HEK293 (cell line): ENCODE measurements at regions not wholly inside any gene's neighbourhood (a gene's known extent, or its start where the extent isn't known, plus 50 kb on each side); places are given as distances from the start of the nearest gene placed in this dataset.
A peak's percentile ranks its signal among the peaks of the same experiment; 100 is the strongest.

Source experiments
- BCL11A ChIP-seq: fragments of 450-650 bp; formaldehyde crosslinking; IDR thresholded peaks from 2 replicates; pipeline ENCODE4 v1.5.1; 2016; ENCODE audit warnings: low read depth, missing biosample characterization, missing genetic modification characterization
- BCL11B ChIP-seq: fragments of 450-650 bp; formaldehyde crosslinking; IDR thresholded peaks from 2 replicates; pipeline ENCODE4 v1.5.1; 2016; ENCODE audit warnings: low read depth, missing biosample characterization, missing genetic modification characterization
- KLF9 ChIP-seq: fragments of 450-650 bp; formaldehyde crosslinking; IDR thresholded peaks from 2 replicates; pipeline ENCODE4 v1.5.1; 2016; ENCODE audit warnings: missing biosample characterization, missing genetic modification characterization, low read depth
- PRDM2 ChIP-seq: fragments of 450-650 bp; formaldehyde crosslinking; IDR thresholded peaks from 2 replicates; pipeline ENCODE4 v1.5.1; 2016; ENCODE audit warnings: missing biosample characterization, missing genetic modification characterization, borderline replicate concordance
- RBAK ChIP-seq: fragments of 450-650 bp; formaldehyde crosslinking; IDR thresholded peaks from 2 replicates; pipeline ENCODE4 v1.5.1; 2016; ENCODE audit warnings: missing biosample characterization, missing genetic modification characterization
- SETDB1 ChIP-seq: IDR thresholded peaks from one replicate; pipeline ENCODE4 v1.6.1; 2017; ENCODE audit warnings: mild to moderate bottlenecking, low read length, moderate library complexity, mixed read lengths; ENCODE audit not compliant: insufficient read length
- SP3 ChIP-seq: fragments of 450-650 bp; formaldehyde crosslinking; IDR thresholded peaks from 2 replicates; pipeline ENCODE4 v1.5.1; 2016; ENCODE audit warnings: missing biosample characterization, missing genetic modification characterization
- TSHZ1 ChIP-seq: fragments of 450-650 bp; formaldehyde crosslinking; IDR thresholded peaks from 2 replicates; pipeline ENCODE4 v1.5.1; 2016; ENCODE audit warnings: missing biosample characterization, missing genetic modification characterization, borderline replicate concordance
- ZBTB1 ChIP-seq: fragments of 450-650 bp; formaldehyde crosslinking; IDR thresholded peaks from 2 replicates; pipeline ENCODE4 v1.5.1; 2016; ENCODE audit warnings: missing biosample characterization, missing genetic modification characterization
- ZBTB17 ChIP-seq: fragments of 450-650 bp; formaldehyde crosslinking; IDR thresholded peaks from 2 replicates; pipeline ENCODE4 v1.5.1; 2016; ENCODE audit warnings: missing biosample characterization, missing genetic modification characterization
- ZBTB20 ChIP-seq: fragments of 450-650 bp; formaldehyde crosslinking; IDR thresholded peaks from 2 replicates; pipeline ENCODE4 v1.5.1; 2016; ENCODE audit warnings: missing biosample characterization, missing genetic modification characterization
- ZBTB8A ChIP-seq: fragments of 450-650 bp; formaldehyde crosslinking; IDR thresholded peaks from 2 replicates; pipeline ENCODE4 v1.5.1; 2016; ENCODE audit warnings: missing biosample characterization, missing genetic modification characterization
- ZFHX2 ChIP-seq: fragments of 450-650 bp; formaldehyde crosslinking; conservative IDR thresholded peaks from 2 replicates; pipeline ENCODE4 v1.5.1; 2016; ENCODE audit warnings: missing biosample characterization, missing genetic modification characterization
- ZFP69B ChIP-seq: fragments of 450-650 bp; formaldehyde crosslinking; IDR thresholded peaks from 2 replicates; pipeline ENCODE4 v1.5.1; 2016; ENCODE audit warnings: missing biosample characterization, missing genetic modification characterization
- ZNF121 ChIP-seq: fragments of 450-650 bp; formaldehyde crosslinking; IDR thresholded peaks from 2 replicates; pipeline ENCODE4 v1.5.1; 2016; ENCODE audit warnings: missing biosample characterization, missing genetic modification characterization
- ZNF132 ChIP-seq: fragments of 450-650 bp; formaldehyde crosslinking; IDR thresholded peaks from 2 replicates; pipeline ENCODE4 v1.5.1; 2017; ENCODE audit warnings: missing biosample characterization, missing genetic modification characterization, borderline replicate concordance
- ZNF2 ChIP-seq: fragments of 450-650 bp; formaldehyde crosslinking; IDR thresholded peaks from 2 replicates; pipeline ENCODE4 v1.5.1; 2016; ENCODE audit warnings: missing biosample characterization, missing genetic modification characterization
- ZNF302 ChIP-seq: fragments of 450-650 bp; formaldehyde crosslinking; IDR thresholded peaks from 2 replicates; pipeline ENCODE4 v1.5.1; 2016; ENCODE audit warnings: missing biosample characterization, missing genetic modification characterization, low read depth
- ZNF510 ChIP-seq: fragments of 450-650 bp; formaldehyde crosslinking; IDR thresholded peaks from 2 replicates; pipeline ENCODE4 v1.5.1; 2018; ENCODE audit warnings: mild to moderate bottlenecking, missing genetic modification characterization, missing biosample characterization; ENCODE audit not compliant: insufficient replicate concordance
- ZNF549 ChIP-seq: fragments of 450-650 bp; IDR thresholded peaks from 2 replicates; pipeline ENCODE4 v1.5.1; 2018; ENCODE audit warnings: missing biosample characterization, missing genetic modification characterization, mild to moderate bottlenecking, inconsistent platforms, moderate library complexity
- ZNF596 ChIP-seq: fragments of 450-650 bp; IDR thresholded peaks from 2 replicates; pipeline ENCODE4 v1.5.0; 2018; ENCODE audit warnings: missing biosample characterization, mild to moderate bottlenecking, missing genetic modification characterization, moderate library complexity
- ZNF600 ChIP-seq: fragments of 450-650 bp; formaldehyde crosslinking; IDR thresholded peaks from 2 replicates; pipeline ENCODE4 v1.5.1; 2016; ENCODE audit warnings: missing biosample characterization, missing genetic modification characterization
- ZNF623 ChIP-seq: fragments of 450-650 bp; formaldehyde crosslinking; IDR thresholded peaks from 2 replicates; pipeline ENCODE4 v1.5.1; 2016; ENCODE audit warnings: missing biosample characterization, missing genetic modification characterization
- ZNF670 ChIP-seq: fragments of 450-650 bp; formaldehyde crosslinking; IDR thresholded peaks from 2 replicates; pipeline ENCODE4 v1.5.1; 2016; ENCODE audit warnings: missing biosample characterization, missing genetic modification characterization, low read depth
- ZNF777 ChIP-seq: fragments of 450-650 bp; formaldehyde crosslinking; IDR thresholded peaks from 2 replicates; pipeline ENCODE4 v1.5.1; 2017; ENCODE audit warnings: missing biosample characterization, missing genetic modification characterization, borderline replicate concordance
- ZXDB ChIP-seq: fragments of 450-650 bp; formaldehyde crosslinking; IDR thresholded peaks from 2 replicates; pipeline ENCODE4 v1.5.1; 2016; ENCODE audit warnings: missing biosample characterization, missing genetic modification characterization
- TF ChIP-seq, protein P1 (sequence below): fragments of 450-650 bp; formaldehyde crosslinking; IDR thresholded peaks from 2 replicates; pipeline ENCODE4 v1.5.1; 2016; ENCODE audit warnings: missing biosample characterization, missing genetic modification characterization

- no peak for TF ChIP-seq ZFHX2
- TF ChIP-seq BCL11A (tag by site-specific recombination) = no peak
- TF ChIP-seq TSHZ1 (tag by site-specific recombination) = no peak
- TF ChIP-seq ZBTB17 (tag by site-specific recombination) = peak; percentile 26; the same call in 1 of the 2 replicates
- TF ChIP-seq KLF9 (tag by site-specific recombination) = no peak
- TF ChIP-seq ZNF132 (tag by site-specific recombination) = no peak
- no peak for TF ChIP-seq ZBTB20 (tag by site-specific recombination)
- TF ChIP-seq ZFP69B = no peak
- TF ChIP-seq ZNF777 (tag by site-specific recombination) = no peak
- peak; percentile 86 for TF ChIP-seq ZNF2
- no peak for TF ChIP-seq ZNF302 (tag by site-specific recombination)
- TF ChIP-seq, protein P1, sequence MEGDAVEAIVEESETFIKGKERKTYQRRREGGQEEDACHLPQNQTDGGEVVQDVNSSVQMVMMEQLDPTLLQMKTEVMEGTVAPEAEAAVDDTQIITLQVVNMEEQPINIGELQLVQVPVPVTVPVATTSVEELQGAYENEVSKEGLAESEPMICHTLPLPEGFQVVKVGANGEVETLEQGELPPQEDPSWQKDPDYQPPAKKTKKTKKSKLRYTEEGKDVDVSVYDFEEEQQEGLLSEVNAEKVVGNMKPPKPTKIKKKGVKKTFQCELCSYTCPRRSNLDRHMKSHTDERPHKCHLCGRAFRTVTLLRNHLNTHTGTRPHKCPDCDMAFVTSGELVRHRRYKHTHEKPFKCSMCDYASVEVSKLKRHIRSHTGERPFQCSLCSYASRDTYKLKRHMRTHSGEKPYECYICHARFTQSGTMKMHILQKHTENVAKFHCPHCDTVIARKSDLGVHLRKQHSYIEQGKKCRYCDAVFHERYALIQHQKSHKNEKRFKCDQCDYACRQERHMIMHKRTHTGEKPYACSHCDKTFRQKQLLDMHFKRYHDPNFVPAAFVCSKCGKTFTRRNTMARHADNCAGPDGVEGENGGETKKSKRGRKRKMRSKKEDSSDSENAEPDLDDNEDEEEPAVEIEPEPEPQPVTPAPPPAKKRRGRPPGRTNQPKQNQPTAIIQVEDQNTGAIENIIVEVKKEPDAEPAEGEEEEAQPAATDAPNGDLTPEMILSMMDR = peak; percentile 90
- peak; percentile 55 for TF ChIP-seq SETDB1
- TF ChIP-seq SP3 (tag by site-specific recombination) = no peak
- peak; percentile 61; the same call in 1 of the 2 replicates for TF ChIP-seq ZXDB (tag by site-specific recombination)
- no peak for TF ChIP-seq PRDM2
- TF ChIP-seq ZNF549 = no peak
- no peak for TF ChIP-seq BCL11B (tag by site-specific recombination)
- TF ChIP-seq ZNF623 (tag by site-specific recombination) = peak; percentile 36; the same call in 1 of the 2 replicates
- 0 out of 2 replicates have a peak, but pooled peaks have one; percentile 24 for TF ChIP-seq ZNF600 (tag by site-specific recombination)
- no peak for TF ChIP-seq ZNF670 (tag by site-specific recombination)
- TF ChIP-seq ZNF596 (tag by site-specific recombination) = no peak
- TF ChIP-seq RBAK (tag by site-specific recombination) = no peak
- TF ChIP-seq ZNF121 (tag by site-specific recombination) = no peak
- no peak for TF ChIP-seq ZNF510 (tag by site-specific recombination)
- no peak for TF ChIP-seq ZBTB1 (tag by site-specific recombination)
- peak; percentile 66 for TF ChIP-seq ZBTB8A (tag by site-specific recombination)
These were observed 496.4 kb downstream of the BUD13 start (continued) for GRCh38 chr11:116276051-116277044.
